K562 (cell line): ENCODE measurements at regions not wholly inside any gene's neighbourhood (a gene's known extent, or its start where the extent isn't known, plus 50 kb on each side); places are given as distances from the start of the nearest gene placed in this dataset.

ENCODE experiments used
- ATAC-seq: fragments of 200-7000 bp; cut with Tn5 transposase; 3 replicates; pipeline ENCODE4 v1.9.1; 2020; ENCODE audit warnings: moderate library complexity
- BruUV-seq: library from RNA; stranded (reverse); fragments of 400-500 nt; replicated peaks from 2 replicates; lab custom pipeline; 2021; lab: Mats Ljungman, UMichigan
- CTCF ChIA-PET: fragments of 300-600 bp; formaldehyde crosslinking; extraction: SDS; loops from one replicate; lab custom pipeline; 2021; ENCODE audit warnings: low intra/inter-chr PET ratio; lab: Yijun Ruan, JAX
- POLR2A ChIA-PET: fragments of 300-600, 350-650 bp; sonication (Branson Sonifier 250); formaldehyde crosslinking; extraction: SDS; loops from one replicate; lab custom pipeline; 2021; ENCODE audit warnings: antibody characterized with exemption, inconsistent platforms; lab: Yijun Ruan, JAX
- DNase-seq, 4 experiments: peaks; one replicate each; pipeline versions ENCODE4 v3.0.0 to v3.0.0-alpha.2; 2011 to 2018; ENCODE audit warnings: low spot score in 3 of 4, mixed read lengths in 3 of 4; ENCODE audit errors: extremely low read depth in 1 of 4
- FAIRE-seq: peaks from 2 replicates; lab custom pipeline; 2011; peaks lifted over from hg19 to GRCh38; lab: Jason Lieb, UNC
- H2AFZ ChIP-seq: 2 replicates; pipeline ENCODE4 v1.6.0; 2011; ENCODE audit warnings: low read depth, low read length, control low read depth, inconsistent platforms
- H3K27ac ChIP-seq: fragments of 200-600 bp; 3 replicates; pipeline ENCODE4 v1.8.0; 2011; ENCODE audit warnings: low read depth, mild to moderate bottlenecking, control low read depth, inconsistent platforms, low read length, moderate library complexity, mixed read lengths; ENCODE audit errors: extremely low read depth
- H3K27me3 ChIP-seq, 2 experiments: fragments of 300-600 bp in 1 of 2; 2 replicates in 1 of 2; 3 replicates in 1 of 2; pipeline versions ENCODE4 v1.6.0 to v1.8.0; 2011; ENCODE audit warnings: inconsistent platforms in 2 of 2, low read length in 2 of 2, mild to moderate bottlenecking in 1 of 2, mixed read lengths in 1 of 2, moderate library complexity in 1 of 2; ENCODE audit not compliant: control insufficient read depth in 2 of 2, insufficient read depth in 2 of 2
- H3K36me3 ChIP-seq: fragments of 300-600 bp; 3 replicates; pipeline ENCODE4 v1.8.0; 2011; ENCODE audit warnings: mild to moderate bottlenecking, low read length, inconsistent platforms; ENCODE audit not compliant: control insufficient read depth, insufficient read depth
- H3K4me1 ChIP-seq, 2 experiments: fragments of 200-600 bp in 1 of 2; replicated peaks in 1 of 2; 2 replicates in 1 of 2; 3 replicates in 1 of 2; pipeline versions ENCODE4 v1.5.1 to v1.8.0; 2011; ENCODE audit warnings: inconsistent platforms in 2 of 2, low read length in 2 of 2, mild to moderate bottlenecking in 1 of 2, mixed read lengths in 1 of 2, moderate library complexity in 1 of 2; ENCODE audit not compliant: control insufficient read depth in 2 of 2, insufficient read depth in 2 of 2
- H3K4me2 ChIP-seq: 2 replicates; pipeline ENCODE4 v1.6.1; 2011; ENCODE audit warnings: low read length, control low read depth, inconsistent platforms, mixed read lengths; ENCODE audit not compliant: insufficient read depth
- H3K4me3 ChIP-seq: fragments of 200-600 bp; sonication (generic), shearing (Covaris generic); 2 replicates; pipeline ENCODE4 v1.5.1; 2016; ENCODE audit warnings: control low read depth, inconsistent platforms
- H3K79me2 ChIP-seq: fragments of 200-600 bp; 3 replicates; pipeline ENCODE4 v1.8.0; 2011; ENCODE audit warnings: low read length, inconsistent platforms; ENCODE audit not compliant: control insufficient read depth, insufficient read depth
- H3K9ac ChIP-seq, 2 experiments: 2 replicates each; pipeline versions ENCODE4 v1.6.0 to v1.6.1; 2011; ENCODE audit warnings: low read depth in 2 of 2, low read length in 2 of 2, control low read depth in 1 of 2, inconsistent platforms in 1 of 2, mild to moderate bottlenecking in 1 of 2, mixed read lengths in 1 of 2; ENCODE audit not compliant: insufficient read depth in 1 of 2
- H3K9me1 ChIP-seq: one replicate; pipeline ENCODE4 v1.6.0; 2011; ENCODE audit warnings: inconsistent platforms, mild to moderate bottlenecking, low read length, moderate library complexity; ENCODE audit not compliant: control insufficient read depth, insufficient read depth
- H3K9me3 ChIP-seq: replicated peaks from 2 replicates; pipeline ENCODE4 v1.5.1; 2011; ENCODE audit warnings: low read depth, low read length, inconsistent platforms; ENCODE audit not compliant: control insufficient read depth, insufficient read depth
- H4K20me1 ChIP-seq: replicated peaks from 2 replicates; pipeline ENCODE4 v1.6.1; 2011; ENCODE audit warnings: low read length, inconsistent platforms, mixed read lengths; ENCODE audit not compliant: control insufficient read depth, insufficient read depth
- ERF ChIP-seq: fragments of 450-650 bp; formaldehyde crosslinking; IDR thresholded peaks from 2 replicates; pipeline ENCODE4 v1.4.0; 2020; ENCODE audit warnings: mild to moderate bottlenecking, mixed read lengths
- FOXA1 ChIP-seq: fragments of 450-650 bp; IDR thresholded peaks from 2 replicates; pipeline ENCODE4 v1.6.1; 2016; ENCODE audit warnings: mild to moderate bottlenecking, borderline replicate concordance
- FOXJ3 ChIP-seq: sonication (generic); formaldehyde crosslinking; IDR thresholded peaks from 2 replicates; pipeline ENCODE4 v1.4.0; 2020; ENCODE audit warnings: mild to moderate bottlenecking, missing genetic modification reagents
- FUS ChIP-seq: fragments of 200-400 bp; formaldehyde crosslinking; optimal IDR thresholded peaks from 2 replicates; pipeline ENCODE3; 2017; ENCODE audit warnings: low read depth, low read length
- GABPB2 ChIP-seq: fragments of 250-450 bp; sonication (Bioruptor Pico); conservative IDR thresholded peaks from 2 replicates; pipeline ENCODE4 v1.5.1; 2021; ENCODE audit warnings: mild to moderate bottlenecking
- HDAC3 ChIP-seq: fragments of 450-650 bp; IDR thresholded peaks from 2 replicates; pipeline ENCODE4 v1.6.1; 2018; ENCODE audit warnings: borderline replicate concordance, mild to moderate bottlenecking, moderate library complexity; ENCODE audit not compliant: partially characterized antibody
- HNRNPL ChIP-seq: fragments of 200-400 bp; formaldehyde crosslinking; IDR thresholded peaks from 2 replicates; pipeline ENCODE4 v1.6.1; 2017; ENCODE audit warnings: low read depth, mild to moderate bottlenecking, low read length
- NR3C1 ChIP-seq: sonication (generic); formaldehyde crosslinking; IDR thresholded peaks from 2 replicates; pipeline ENCODE4 v1.8.1; 2022; ENCODE audit warnings: missing genetic modification reagents
- SPI1 ChIP-seq: IDR thresholded peaks from 2 replicates; pipeline ENCODE4 v1.6.1; 2011; ENCODE audit warnings: low read depth, low read length, control low read depth, borderline replicate concordance
- TRIM25 ChIP-seq: fragments of 450-650 bp; IDR thresholded peaks from 2 replicates; pipeline ENCODE4 v1.7.0; 2016; ENCODE audit warnings: borderline replicate concordance
- ZFP36 ChIP-seq: fragments of 150-350 bp; IDR thresholded peaks from 2 replicates; pipeline ENCODE4 v1.6.1; 2018; ENCODE audit warnings: low read length, low read depth; ENCODE audit not compliant: partially characterized antibody
- ZNF232 ChIP-seq: sonication (generic); formaldehyde crosslinking; IDR thresholded peaks from 2 replicates; pipeline ENCODE4 v1.8.0; 2022; ENCODE audit warnings: mild to moderate bottlenecking, missing genetic modification reagents
- ZNF316 ChIP-seq: fragments of 450-650 bp; IDR thresholded peaks from 2 replicates; pipeline ENCODE4 v1.6.1; 2016
- ZNF384 ChIP-seq: IDR thresholded peaks from 2 replicates; pipeline ENCODE4 v1.6.1; 2012; ENCODE audit warnings: low read depth, low read length, improper control_type of control experiment
- ZNF639 ChIP-seq, 2 experiments: fragments of 200-800 bp in 1 of 2; sonication (Bioruptor generic) in 1 of 2; sonication (generic) in 1 of 2; formaldehyde crosslinking in 1 of 2; IDR thresholded peaks in 1 of 2; conservative IDR thresholded peaks in 1 of 2; 2 replicates each; pipeline versions ENCODE4 v1.5.0 to v1.6.1; 2016 to 2020; ENCODE audit warnings: missing compliant biosample characterization in 1 of 2, missing genetic modification characterization in 1 of 2, missing genetic modification reagents in 1 of 2
- WGBS: fragments of 100-300 bp; shearing (Covaris generic); methylation state at CpG from one replicate; pipeline ENCODE4 v1.1.6; 2016; ENCODE audit warnings: low coverage, mixed read lengths; ENCODE audit not compliant: insufficient coverage; ENCODE audit errors: missing lambda C conversion rate; 5-methylcytosine and 5-hydroxymethylcytosine counted together
- in situ Hi-C: fragments of 300-500 bp; cut with MboI; formaldehyde crosslinking; loops from 4 replicates; pipeline ENCODE4 v1.15.0; 2018; ENCODE audit warnings: inconsistent platforms, mixed read lengths
- intact Hi-C: fragments of 100-400 bp; cut with micrococcal nuclease; formaldehyde crosslinking; loops from 2 replicates; pipeline ENCODE4 v1.14.2; 2022
- TF ChIP-seq, protein P1 (sequence below): fragments of 250-450 bp; sonication (Bioruptor Pico); IDR thresholded peaks from 2 replicates; pipeline ENCODE4 v1.8.0; 2022; ENCODE audit warnings: inconsistent platforms, mild to moderate bottlenecking, moderate library complexity, borderline replicate concordance

DNA sequence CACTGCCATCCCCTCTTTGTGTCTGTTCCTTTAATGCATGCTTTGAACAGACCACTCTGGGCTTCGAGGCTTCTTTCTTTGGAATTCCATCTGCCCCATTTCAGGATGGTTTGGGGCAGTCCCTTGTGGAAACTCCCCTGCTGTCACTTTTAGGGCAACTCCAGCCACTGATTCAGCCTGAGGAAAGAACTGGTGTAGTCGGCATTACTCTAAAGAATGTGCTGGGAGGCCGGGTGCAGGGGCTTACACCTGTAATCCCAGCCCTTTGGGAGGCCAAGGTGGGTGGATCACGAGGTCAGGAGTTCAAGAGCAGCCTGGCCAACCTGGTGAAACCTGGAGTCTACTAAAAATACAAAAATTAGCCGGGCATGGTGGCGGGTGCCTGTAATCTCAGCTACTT is 358.1 kb upstream of the NUPR2 start:
- FAIRE-seq, result no peak
- 0% methylated on average over 6 of the region's 6 CpGs for WGBS
- H3K79me2 ChIP-seq, result no peaks in the 10 kb centered on the region
- H3K9ac ChIP-seq, result no peak overlapping the region
- no peaks in the 10 kb centered on the region for H3K9me1 ChIP-seq
- TF ChIP-seq FOXJ3 (CRISPR knock-in tag) (no peak), ERF (no peak), HNRNPL (no peak), HDAC3 (no peak), TRIM25 (no peak), ZNF639 (CRISPR knock-in tag; conservative IDR thresholded peaks at IDR 0.05 in 1 of 2, IDR thresholded peaks at IDR 0.05 in 1 of 2) (no peak), GABPB2 (CRISPR knock-in tag) (no peak), FOXA1 (no peak), SPI1 (no peak), ZFP36 (no peak), FUS (no peak), ZNF316 (no peak), ZNF384 (no peak), ZNF232 (CRISPR knock-in tag) (no peak), NR3C1 (CRISPR knock-in tag) (no peak)
- TF ChIP-seq, protein P1, sequence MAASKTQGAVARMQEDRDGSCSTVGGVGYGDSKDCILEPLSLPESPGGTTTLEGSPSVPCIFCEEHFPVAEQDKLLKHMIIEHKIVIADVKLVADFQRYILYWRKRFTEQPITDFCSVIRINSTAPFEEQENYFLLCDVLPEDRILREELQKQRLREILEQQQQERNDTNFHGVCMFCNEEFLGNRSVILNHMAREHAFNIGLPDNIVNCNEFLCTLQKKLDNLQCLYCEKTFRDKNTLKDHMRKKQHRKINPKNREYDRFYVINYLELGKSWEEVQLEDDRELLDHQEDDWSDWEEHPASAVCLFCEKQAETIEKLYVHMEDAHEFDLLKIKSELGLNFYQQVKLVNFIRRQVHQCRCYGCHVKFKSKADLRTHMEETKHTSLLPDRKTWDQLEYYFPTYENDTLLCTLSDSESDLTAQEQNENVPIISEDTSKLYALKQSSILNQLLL (CRISPR knock-in tag), result no peak
- no peak overlapping the region for H3K4me2 ChIP-seq
- no peaks in the 10 kb centered on the region for H4K20me1 ChIP-seq
- H3K36me3 ChIP-seq, result no peaks in the 10 kb centered on the region
- ATAC-seq, result no peak
- DNase-seq, result no peak
- no peaks in the 10 kb centered on the region for H3K27me3 ChIP-seq
- POLR2A ChIA-PET, result no interaction called here
- H2AFZ ChIP-seq, result no peak overlapping the region
- no peak overlapping the region for H3K4me3 ChIP-seq
- no peak overlapping the region for H3K27ac ChIP-seq
- H3K9me3 ChIP-seq, result no peaks in the 10 kb centered on the region
- no peaks in the 10 kb centered on the region for H3K4me1 ChIP-seq
- BruUV-seq, result no TSS peak
- CTCF ChIA-PET, result no interaction called here
- intact Hi-C loops, result no loop called here
- in situ Hi-C loops, result no loop called here
